Left ventricle myocardium inferior (tissue), 1 donor: ENCODE measurements at regions not wholly inside any gene's neighbourhood (a gene's known extent, or its start where the extent isn't known, plus 50 kb on each side); places are given as distances from the start of the nearest gene placed in this dataset.

Experiments used
- DNase-seq: peaks from one replicate; pipeline ENCODE4 v3.0.0-alpha.2; 2020
- H3K27ac ChIP-seq: fragments of 200-600 bp; replicated peaks from 2 replicates; pipeline ENCODE4 v1.8.0; 2021
- H3K27me3 ChIP-seq: fragments of 200-600 bp; 2 replicates; pipeline ENCODE4 v1.8.0; 2021; ENCODE audit warnings: low read depth
- H3K36me3 ChIP-seq: fragments of 200-600 bp; 2 replicates; pipeline ENCODE4 v1.8.0; 2021
- H3K4me1 ChIP-seq: fragments of 200-600 bp; 2 replicates; pipeline ENCODE4 v1.8.0; 2021
- H3K4me3 ChIP-seq: fragments of 200-600 bp; 2 replicates; pipeline ENCODE4 v1.8.0; 2021; ENCODE audit warnings: mild to moderate bottlenecking, moderate library complexity
- H3K9me3 ChIP-seq: fragments of 200-600 bp; replicated peaks from 2 replicates; pipeline ENCODE4 v1.8.0; 2021
- CTCF ChIP-seq: fragments of 200-600 bp; IDR thresholded peaks from 2 replicates; pipeline ENCODE4 v1.8.0; 2021; ENCODE audit warnings: antibody characterized with exemption, mild to moderate bottlenecking, borderline replicate concordance
- intact Hi-C: fragments of 100-400 bp; cut with micrococcal nuclease; formaldehyde crosslinking; loops from one replicate; pipeline ENCODE4 v1.11.0; 2022
- donor health status: DM: no; HTN: yes; CAD: no; lungs with severe emphysema.

DNA sequence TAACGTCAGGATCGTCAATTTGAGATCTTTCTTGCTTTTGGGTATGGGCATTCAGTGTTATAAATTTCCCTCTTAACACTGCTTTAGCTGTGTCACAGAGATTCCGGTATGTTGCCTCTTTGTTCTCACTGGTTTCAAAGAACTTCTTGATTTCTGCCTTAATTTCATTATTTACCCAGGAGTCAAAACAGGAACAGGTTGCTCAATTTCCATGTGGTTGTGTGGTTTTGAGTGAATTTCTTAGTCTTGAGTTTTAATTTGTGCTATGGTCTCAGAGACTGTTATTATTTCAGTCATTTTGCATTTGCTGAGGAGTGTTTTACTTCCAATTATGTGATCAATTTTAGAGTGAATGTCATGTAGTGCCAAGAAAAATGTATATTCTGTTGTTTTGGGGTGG is 153.1 kb downstream of the PCDH17 start:
- intact Hi-C loops: no loop called here
- Histone ChIP-seq H3K36me3 (no peaks in the 10 kb centered on the region), H3K27me3 (no peaks in the 10 kb centered on the region), H3K9me3 (peaks cover 5% of the 10 kb centered on the region), H3K4me1 (no peaks in the 10 kb centered on the region), H3K27ac (no peak overlapping the region), H3K4me3 (no peak overlapping the region)
- no peak for TF ChIP-seq CTCF
- no peak for DNase-seq

GRCh38 chr13:57787058-57787791 is 155.7 kb downstream of the PCDH17 start:
- DNase-seq: no peak
- H3K27ac ChIP-seq: no peak overlapping the region
- H3K36me3 ChIP-seq: no peaks in the 10 kb centered on the region
- no peak for TF ChIP-seq CTCF
- no peaks in the 10 kb centered on the region for H3K27me3 ChIP-seq
- H3K4me1 ChIP-seq: no peaks in the 10 kb centered on the region
- no peak overlapping the region for H3K4me3 ChIP-seq
- peaks cover 5% of the 10 kb centered on the region for H3K9me3 ChIP-seq
- intact Hi-C loops: no loop called here

DNA sequence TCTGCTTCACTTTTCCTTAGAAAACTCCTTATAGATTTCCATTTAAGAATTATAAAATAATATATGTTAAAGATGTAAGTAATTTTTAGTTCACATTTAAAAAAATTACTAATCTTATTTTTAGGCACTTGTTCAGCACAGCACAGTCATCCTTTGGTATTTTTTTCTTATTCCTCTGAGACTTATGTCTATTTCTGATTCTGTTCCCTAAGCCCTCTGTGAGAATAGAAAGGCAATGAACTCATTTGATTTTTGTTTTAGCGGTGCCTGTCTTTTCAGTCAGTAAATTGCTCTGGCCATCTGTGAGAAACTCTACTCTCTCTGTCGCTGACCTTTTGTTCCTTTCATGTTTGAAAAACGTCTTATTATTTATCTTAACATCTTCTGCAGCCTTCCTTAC is 168.1 kb downstream of the PCDH17 start:
- intact Hi-C loops: no loop called here
- no peaks in the 10 kb centered on the region for H3K9me3 ChIP-seq
- no peak for TF ChIP-seq CTCF
- no peaks in the 10 kb centered on the region for H3K27me3 ChIP-seq
- H3K4me3 ChIP-seq: no peak overlapping the region
- peak overlapping the region; percentile 45 for H3K27ac ChIP-seq
- H3K4me1 ChIP-seq: no peaks in the 10 kb centered on the region
- H3K36me3 ChIP-seq: no peaks in the 10 kb centered on the region
- DNase-seq: no peak

- no peaks in the 10 kb centered on the region for H3K4me1 ChIP-seq
- H3K27ac ChIP-seq: no peak overlapping the region
- H3K36me3 ChIP-seq: no peaks in the 10 kb centered on the region
- H3K27me3 ChIP-seq: no peaks in the 10 kb centered on the region
- TF ChIP-seq CTCF: no peak
- intact Hi-C loops: no loop called here
- DNase-seq: no peak
- no peak overlapping the region for H3K4me3 ChIP-seq
- peaks cover 7% of the 10 kb centered on the region for H3K9me3 ChIP-seq
Observed at GRCh38 chr13:57813651-57814050, 182.1 kb downstream of the PCDH17 start.

DNA sequence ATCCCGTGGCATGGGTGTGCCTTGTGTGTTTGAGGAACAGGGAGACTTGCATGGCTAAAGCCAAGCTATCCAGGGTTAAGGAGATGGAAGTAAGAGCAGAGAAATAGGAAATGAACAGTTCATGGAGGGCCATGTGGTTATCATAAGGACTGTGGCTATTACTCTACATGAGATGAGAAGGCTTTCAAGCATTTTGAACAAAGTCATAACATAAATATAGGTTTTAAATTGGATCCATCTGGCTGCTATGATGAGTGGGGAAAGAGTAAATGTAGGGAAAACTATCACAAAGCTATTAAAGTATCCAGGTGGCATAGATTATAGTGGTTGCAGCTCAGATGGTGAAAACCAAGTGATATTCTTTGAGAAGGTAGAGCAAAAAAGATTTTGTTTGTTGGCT is 184.1 kb downstream of the PCDH17 start:
- H3K27ac ChIP-seq: no peak overlapping the region
- H3K9me3 ChIP-seq: peaks cover 6% of the 10 kb centered on the region
- intact Hi-C loops: no loop called here
- no peaks in the 10 kb centered on the region for H3K36me3 ChIP-seq
- no peak for DNase-seq
- TF ChIP-seq CTCF: no peak
- no peaks in the 10 kb centered on the region for H3K27me3 ChIP-seq
- H3K4me3 ChIP-seq: no peak overlapping the region
- no peaks in the 10 kb centered on the region for H3K4me1 ChIP-seq
